Heart right ventricle (tissue), 16 donors: ENCODE measurements at regions not wholly inside any gene's neighbourhood (a gene's known extent, or its start where the extent isn't known, plus 50 kb on each side); places are given as distances from the start of the nearest gene placed in this dataset.
"Not testable (repeated sequence)": the region's sequence is repeated elsewhere in the genome, so short reads cannot be mapped to it uniquely, and the experiment has no call there.

ENCODE experiments used
- ATAC-seq, 8 donors: fragments of 200-7000 bp; cut with Tn5 transposase; one replicate each; pipeline ENCODE4 v1.9.1; 2020; ENCODE audit warnings: mild to moderate bottlenecking in 8 of 8, moderate library complexity in 8 of 8, moderate number of reproducible peaks in 1 of 8
- DNase-seq, 2 donors: peaks; one replicate each; pipeline ENCODE4 v3.0.0-alpha.2; 2020
- H3K27ac ChIP-seq, 10 donors: fragments of 200-600 bp; sonication (generic) in 2 of 10; one replicate each; pipeline versions ENCODE4 v1.5.0 to v1.8.0; 2020 to 2022; ENCODE audit warnings: mild to moderate bottlenecking in 3 of 10
- H3K27me3 ChIP-seq, 7 donors: fragments of 200-600 bp; one replicate each; pipeline ENCODE4 v1.8.0; 2021 to 2022; ENCODE audit warnings: mild to moderate bottlenecking in 2 of 7
- H3K36me3 ChIP-seq, 9 donors: fragments of 200-600 bp; sonication (generic) in 1 of 9; one replicate each; pipeline versions ENCODE4 v1.5.0 to v1.8.0; 2020 to 2022; ENCODE audit warnings: mild to moderate bottlenecking in 2 of 9
- H3K4me1 ChIP-seq, 9 donors: fragments of 200-600 bp; sonication (generic) in 1 of 9; one replicate each; pipeline versions ENCODE4 v1.5.0 to v1.8.0; 2020 to 2022; ENCODE audit warnings: mild to moderate bottlenecking in 4 of 9
- H3K4me3 ChIP-seq, 10 donors: fragments of 200-600 bp; sonication (generic) in 2 of 10; one replicate each; pipeline versions ENCODE4 v1.5.0 to v1.8.0; 2020 to 2022; ENCODE audit warnings: mild to moderate bottlenecking in 7 of 10, moderate library complexity in 2 of 10
- H3K9me3 ChIP-seq, 11 donors: fragments of 200-600 bp in 10 of 11; sonication (generic) in 2 of 11; one replicate each; pipeline versions ENCODE4 v1.5.0 to v1.8.0; 2013 to 2022; ENCODE audit warnings: mild to moderate bottlenecking in 2 of 11, control low read depth in 1 of 11, moderate library complexity in 1 of 11
- WGBS, 2 donors: extraction: QIAGEN DNeasy Blood & Tissue Kit; methylation state at CpG; one replicate each; pipeline ENCODE4 v1.1.7; 2013; ENCODE audit warnings: inconsistent platforms in 1 of 2; 5-methylcytosine and 5-hydroxymethylcytosine counted together
- intact Hi-C, 10 donors: fragments of 100-400 bp; cut with DNase I; formaldehyde crosslinking; loops; one replicate each; pipeline versions ENCODE4 v1.11.1 to v1.14.2; 2022
- TF ChIP-seq, protein P1 (sequence below), 9 donors: fragments of 200-600 bp; sonication (generic) in 2 of 9; IDR thresholded peaks; one replicate each; pipeline versions ENCODE4 v1.5.0 to v1.8.0; 2021 to 2022; ENCODE audit warnings: antibody characterized with exemption in 9 of 9, mild to moderate bottlenecking in 5 of 9, moderate library complexity in 1 of 9
- donor health status: Arrhythmogenic right ventricular cardiomyopathy.
- donor health status: ischemic (EF 13 %, LVEDD 7.1; RV severe dilation, severe dysfunction).
- donor health status: healthy with polysubstance abuse.
- donor health status: DM: no; HTN: yes; CAD: no.
- donor health status: DM: no; HTN: no; CAD: no.
- donor health status: ischemic (EF 25% LVEDD 6.9; RV normal size, moderate dysfunction).
- donor health status: ischemic (EF 25% LVEDD 5.7; RV mildly dilated, moderate dysfunction).
- donor health status: healthy.
- donor health status: DM: yes; HTN: yes; CAD: no.
- donor health status: Ischemic cardiomyopathy.
- donor health status: ischemic (EF 35%, LVEDD 5.7; RV mildly dilated, moderate dysfunction).
- donor health status: nonischemic (EF 11% LVEDD 7.7; RV severe dilation, severe dysfunction).
- donor health status: DM: yes; HTN: yes; CAD: no.
- donor health status: PGD.
- donor health status: ischemic (EF 29% LVEDD 5.4; RV normal size, mild dysfunction).
- donor health status: nonischemic (EF 23%, LVEDD 6.1; RV moderate dilation, normal function).

DNA sequence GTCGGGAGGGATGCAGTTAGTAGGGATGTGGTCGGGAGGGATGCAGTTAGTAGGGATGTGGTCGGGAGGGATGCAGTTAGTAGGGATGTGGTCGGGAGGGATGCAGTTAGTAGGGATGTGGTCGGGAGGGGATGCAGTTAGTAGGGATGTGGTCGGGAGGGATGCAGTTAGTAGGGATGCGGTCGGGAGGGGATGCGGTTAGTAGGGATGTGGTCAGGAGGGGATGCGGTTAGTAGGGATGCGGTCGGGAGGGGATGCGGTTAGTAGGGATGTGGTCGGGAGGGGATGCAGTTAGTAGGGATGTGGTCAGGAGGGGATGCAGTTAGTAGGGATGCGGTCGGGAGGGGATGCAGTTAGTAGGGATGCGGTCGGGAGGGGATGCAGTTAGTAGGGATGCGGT lies 96.2 kb downstream of the BDH1 start:
- H3K27ac ChIP-seq, ATAC-seq, H3K27me3 ChIP-seq, H3K36me3 ChIP-seq, H3K4me3 ChIP-seq, DNase-seq, H3K9me3 ChIP-seq: not testable (repeated sequence)
- H3K4me1 ChIP-seq = peaks cover 0 to 14% (median 7%) of the 10 kb centered on the region in 9 donors
- 72 to 79% methylated on average over 18 to 19 of the region's 19 CpGs for WGBS, 2 donors
- intact Hi-C loops = loop anchor here in 6 of 10 donors (5.0 to 10.0 kb wide), 6 partner anchors 105 to 235 kb away; partner anchors contain the start of gene DLG1 (in 2 of the 6)

GRCh38 chr3:197458906-197459470 lies 96.8 kb downstream of the BDH1 start:
- H3K4me1 ChIP-seq = peaks cover 0 to 14% (median 7%) of the 10 kb centered on the region in 9 donors
- DNase-seq (no peak), ATAC-seq (no peak)
- no peaks in the 10 kb centered on the region for H3K36me3 ChIP-seq
- no peak overlapping the region for H3K27ac ChIP-seq
- 87 to 91% methylated on average over 9 to 10 of the region's 11 CpGs for WGBS, 2 donors
- no peaks in the 10 kb centered on the region for H3K27me3 ChIP-seq
- intact Hi-C loops = loop anchor here in 6 of 10 donors (5.0 to 10.0 kb wide), 6 partner anchors 104 to 234 kb away; partner anchors contain the start of gene DLG1 (in 2 of the 6)
- no peaks in the 10 kb centered on the region for H3K9me3 ChIP-seq
- no peak overlapping the region for H3K4me3 ChIP-seq
- TF ChIP-seq, protein P1, sequence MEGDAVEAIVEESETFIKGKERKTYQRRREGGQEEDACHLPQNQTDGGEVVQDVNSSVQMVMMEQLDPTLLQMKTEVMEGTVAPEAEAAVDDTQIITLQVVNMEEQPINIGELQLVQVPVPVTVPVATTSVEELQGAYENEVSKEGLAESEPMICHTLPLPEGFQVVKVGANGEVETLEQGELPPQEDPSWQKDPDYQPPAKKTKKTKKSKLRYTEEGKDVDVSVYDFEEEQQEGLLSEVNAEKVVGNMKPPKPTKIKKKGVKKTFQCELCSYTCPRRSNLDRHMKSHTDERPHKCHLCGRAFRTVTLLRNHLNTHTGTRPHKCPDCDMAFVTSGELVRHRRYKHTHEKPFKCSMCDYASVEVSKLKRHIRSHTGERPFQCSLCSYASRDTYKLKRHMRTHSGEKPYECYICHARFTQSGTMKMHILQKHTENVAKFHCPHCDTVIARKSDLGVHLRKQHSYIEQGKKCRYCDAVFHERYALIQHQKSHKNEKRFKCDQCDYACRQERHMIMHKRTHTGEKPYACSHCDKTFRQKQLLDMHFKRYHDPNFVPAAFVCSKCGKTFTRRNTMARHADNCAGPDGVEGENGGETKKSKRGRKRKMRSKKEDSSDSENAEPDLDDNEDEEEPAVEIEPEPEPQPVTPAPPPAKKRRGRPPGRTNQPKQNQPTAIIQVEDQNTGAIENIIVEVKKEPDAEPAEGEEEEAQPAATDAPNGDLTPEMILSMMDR (IDR thresholded peaks at IDR 0.05) = no peak

- 58 to 61% methylated on average over 11 of the region's 11 CpGs for WGBS, 2 donors
- peaks cover 0 to 14% (median 7%) of the 10 kb centered on the region in 9 donors for H3K4me1 ChIP-seq
- DNase-seq (no peak), ATAC-seq (no peak)
- H3K9me3 ChIP-seq = no peaks in the 10 kb centered on the region
- intact Hi-C loops = loop anchor here in 6 of 10 donors (5.0 to 10.0 kb wide), 6 partner anchors 103 to 233 kb away; partner anchors contain the start of gene DLG1 (in 2 of the 6)
- H3K36me3 ChIP-seq = no peaks in the 10 kb centered on the region
- H3K27ac ChIP-seq = no peak overlapping the region
- no peak overlapping the region for H3K4me3 ChIP-seq
- H3K27me3 ChIP-seq = no peaks in the 10 kb centered on the region
- TF ChIP-seq, protein P1 (IDR thresholded peaks at IDR 0.05) = peak in 2 of 9 donors; percentile 32 to 37
Observed at GRCh38 chr3:197458179-197458707, 97.5 kb downstream of the BDH1 start.

DNA sequence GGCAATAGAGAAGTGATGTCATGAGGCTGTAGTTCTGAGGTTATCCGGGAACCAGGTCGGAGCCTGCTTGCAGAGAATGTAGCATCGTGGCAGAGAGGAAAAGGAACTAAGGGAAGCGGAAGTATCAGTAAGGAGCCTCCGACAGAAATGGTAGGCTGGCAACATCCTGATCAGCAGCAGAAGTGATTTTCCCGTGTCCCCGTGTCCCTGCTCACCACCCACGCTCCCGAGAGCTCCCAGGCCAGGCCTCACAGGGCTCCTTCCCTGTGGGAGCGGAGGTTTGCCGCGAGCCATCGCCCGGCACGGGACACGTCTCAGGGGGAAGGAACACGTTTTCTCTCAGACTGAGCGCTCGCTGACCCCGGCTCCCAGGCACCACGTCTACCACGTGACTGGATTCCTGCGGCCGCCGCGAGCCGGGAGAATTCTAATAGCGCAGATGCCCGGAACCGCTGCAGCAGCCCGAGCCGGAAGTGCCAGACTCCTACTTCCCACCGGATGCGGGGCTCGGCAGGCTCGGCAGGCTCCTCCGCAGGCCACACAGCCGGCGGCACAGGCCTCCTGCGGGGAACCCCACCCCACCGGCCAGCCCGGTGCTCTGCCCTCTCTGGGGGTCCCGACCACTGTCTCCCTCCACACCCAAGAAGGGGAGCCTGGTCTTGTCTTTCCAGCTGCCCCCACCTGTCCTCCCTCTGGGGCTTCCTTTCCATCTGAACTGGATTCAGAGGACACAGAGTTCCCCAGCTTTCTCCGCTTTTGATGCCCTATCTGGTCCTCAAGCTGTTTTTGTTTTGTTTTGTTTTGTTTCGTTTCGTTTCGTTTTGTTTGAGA lies 99.3 kb downstream of the BDH1 start:
- ATAC-seq (peak; percentile 86 to 97 (median 92)), DNase-seq (peak; percentile 85 to 86)
- intact Hi-C loops = loop anchor here in 7 of 10 donors (1.0 to 10.0 kb wide), 8 partner anchors 102 to 232 kb away; partner anchors contain the start of gene DLG1 (in 2 of the 7)
- Histone ChIP-seq H3K27me3 (no peaks in the 10 kb centered on the region), H3K9me3 (no peaks in the 10 kb centered on the region), H3K36me3 (no peaks in the 10 kb centered on the region), H3K4me3 (peak overlapping the region; percentile 37 to 64 (median 60)), H3K27ac (peak overlapping the region in 9 of 10 donors; percentile 53 to 84 (median 76)), H3K4me1 (peaks cover 0 to 14% (median 7%) of the 10 kb centered on the region in 9 donors)
- 3 to 6% methylated on average over 47 of the region's 47 CpGs for WGBS, 2 donors
- TF ChIP-seq, protein P1 (IDR thresholded peaks at IDR 0.05) = no peak

- not testable (repeated sequence) for DNase-seq, ATAC-seq, H3K9me3 ChIP-seq, H3K4me3 ChIP-seq, H3K36me3 ChIP-seq, H3K27me3 ChIP-seq
- Histone ChIP-seq H3K4me1 (peaks cover 0 to 14% (median 7%) of the 10 kb centered on the region in 9 donors), H3K27ac (peak overlapping the region in 1 of 10 donors; percentile 68)
- WGBS, 2 donors = 78 to 79% methylated on average over 2 of the region's 2 CpGs
- intact Hi-C loops = loop anchor here in 7 of 10 donors (2.0 to 10.0 kb wide), 8 partner anchors 100 to 230 kb away; partner anchors contain the start of gene DLG1 (in 2 of the 7)
Observed at GRCh38 chr3:197454841-197455240, 100.9 kb downstream of the BDH1 start.
